ENCODE measurements at regions not wholly inside any gene's neighbourhood (a gene's known extent, or its start where the extent isn't known, plus 50 kb on each side); places are given as distances from the start of the nearest gene placed in this dataset.

DNA sequence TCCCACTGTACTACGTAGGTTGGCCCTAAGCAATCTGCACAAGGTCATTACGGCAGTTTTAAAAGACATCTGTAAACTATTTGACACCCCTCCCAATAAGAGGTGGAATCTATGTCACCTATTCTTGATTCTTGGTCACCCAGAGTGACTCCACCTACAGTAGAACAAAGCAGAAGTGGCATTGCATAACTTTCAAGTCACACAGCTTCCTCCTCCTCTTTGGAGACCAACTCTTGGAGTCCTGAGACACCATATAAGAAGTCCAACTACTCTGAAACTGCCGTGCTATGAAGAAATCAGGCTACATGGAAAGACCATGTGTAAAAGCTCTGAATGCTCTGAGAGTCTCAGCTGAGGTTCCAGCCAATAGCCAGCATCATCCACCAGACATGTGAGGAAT is 253.5 kb upstream of the CDH20 start:
- no peak for DNase-seq (ENCODE audit: low read depth in 2 of 2)

DNA sequence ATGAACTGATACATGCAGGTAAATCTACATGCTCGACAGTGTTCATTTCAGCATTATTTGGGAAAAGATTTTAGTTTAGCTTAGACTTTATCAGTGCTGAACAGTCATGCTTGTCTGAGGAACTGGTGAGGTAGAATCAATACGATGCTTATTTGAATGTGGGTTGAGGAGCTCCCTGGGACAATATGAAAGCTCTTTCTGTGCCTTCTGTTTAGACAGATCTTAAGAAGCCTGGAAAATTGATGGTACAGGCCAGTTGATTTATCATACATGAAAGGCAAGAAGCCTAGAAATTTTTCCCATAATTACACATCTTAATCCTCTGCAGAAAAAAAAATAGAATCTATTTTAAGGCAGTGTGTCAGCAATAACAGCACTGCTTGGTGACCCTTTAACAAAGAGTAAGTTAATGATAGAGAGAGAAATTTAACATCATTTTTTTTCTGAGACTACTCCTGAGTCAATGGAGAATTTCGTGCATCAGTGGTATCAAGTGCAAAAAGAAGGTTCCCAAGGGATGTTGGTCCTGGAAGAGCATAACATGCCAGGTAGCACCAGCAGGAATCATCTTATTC is 252.2 kb upstream of the CDH20 start:
- no peak for DNase-seq (ENCODE audit: low read depth in 2 of 2)

DNA sequence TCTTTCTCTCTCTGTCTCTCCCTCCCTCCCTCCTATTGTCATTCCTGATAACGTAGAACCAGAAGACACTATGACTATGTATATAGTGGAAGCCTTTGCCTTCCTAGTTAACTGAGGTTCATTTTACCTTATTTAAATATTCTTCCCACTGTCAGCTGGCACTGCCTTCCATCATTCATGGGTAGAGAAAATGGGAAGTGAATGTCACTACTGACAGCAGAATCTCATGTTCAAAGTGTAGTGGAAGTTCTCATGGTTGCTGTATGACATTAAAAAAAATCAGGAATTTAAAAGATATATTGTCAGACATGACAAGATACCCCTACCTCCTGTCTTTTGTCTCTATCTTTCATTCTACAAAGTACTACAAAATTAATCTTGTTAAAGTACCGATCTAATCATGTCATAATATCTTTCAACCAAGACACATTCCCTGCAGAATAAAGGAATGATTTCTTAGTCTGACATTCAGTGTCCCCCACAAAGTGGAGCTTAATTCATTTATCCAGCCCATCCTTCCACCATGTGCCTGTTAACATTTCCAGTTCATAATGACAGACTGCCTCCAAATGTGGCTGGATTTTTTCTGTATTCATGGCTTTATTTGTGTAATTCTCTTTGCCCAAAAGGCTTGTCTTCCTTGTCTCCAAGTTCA is 250.1 kb upstream of the CDH20 start:
- DNase-seq (ENCODE audit: low read depth in 2 of 2), result no peak

DNA sequence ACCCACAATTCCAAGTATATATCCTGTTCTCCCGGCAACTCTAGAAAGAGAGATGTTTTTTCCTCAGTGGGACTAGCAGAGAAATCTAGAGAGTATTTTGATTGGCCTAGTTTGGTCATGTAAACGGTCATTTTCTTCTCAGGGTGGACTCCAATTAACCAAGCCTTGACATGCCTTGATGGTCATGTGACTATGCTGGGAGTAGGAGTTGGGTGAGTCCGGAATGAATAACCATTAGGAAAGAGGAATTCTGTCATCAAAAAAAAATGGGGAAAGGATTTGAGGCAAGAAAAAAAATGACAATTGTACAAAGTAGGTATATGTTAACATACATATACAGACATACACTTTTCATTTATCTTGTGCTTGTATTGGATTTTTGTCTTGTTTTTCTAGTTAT is 248.2 kb upstream of the CDH20 start:
- DNase-seq (ENCODE audit: low read depth in 2 of 2), result no peak

DNA sequence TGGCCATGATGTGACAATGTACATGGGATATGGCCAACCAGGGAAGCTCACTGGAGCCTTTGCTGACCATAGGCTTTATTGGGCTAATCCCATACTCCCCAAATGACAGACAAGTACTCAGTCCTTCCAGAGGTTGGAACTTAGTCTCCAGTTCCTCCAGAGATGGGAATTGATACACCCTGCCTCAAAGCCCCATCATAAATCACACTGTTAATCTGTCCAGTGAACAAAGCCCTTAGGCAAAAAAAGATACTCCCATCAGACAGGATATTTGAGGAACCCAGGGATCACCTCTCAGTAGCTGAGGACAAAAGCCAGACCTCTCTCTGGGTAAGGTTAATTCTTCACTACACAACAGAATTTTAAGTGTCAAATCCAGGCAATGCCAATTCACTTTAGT is 247.5 kb upstream of the CDH20 start:
- DNase-seq (ENCODE audit: low read depth in 2 of 2), result no peak

DNA sequence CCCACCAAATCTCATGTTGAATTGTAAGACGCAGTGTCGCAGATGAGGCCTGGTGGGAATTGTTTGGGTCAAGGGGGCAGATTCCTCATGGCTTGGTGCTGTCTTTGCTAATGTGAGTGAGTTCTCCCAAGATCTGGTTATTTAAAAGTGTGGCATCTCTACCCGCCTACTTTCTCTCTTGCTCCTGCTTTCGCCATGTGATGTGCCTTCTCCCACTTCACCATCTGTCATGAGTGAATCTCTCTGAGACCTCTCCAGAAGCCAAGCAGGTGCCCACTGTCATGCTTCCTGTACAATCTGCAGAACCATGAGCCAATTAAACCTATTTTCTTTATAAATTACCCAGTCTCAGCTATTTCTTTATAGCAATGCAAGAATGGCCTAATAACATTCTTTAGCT is 246.6 kb upstream of the CDH20 start:
- no peak for DNase-seq (ENCODE audit: low read depth in 2 of 2)

DNA sequence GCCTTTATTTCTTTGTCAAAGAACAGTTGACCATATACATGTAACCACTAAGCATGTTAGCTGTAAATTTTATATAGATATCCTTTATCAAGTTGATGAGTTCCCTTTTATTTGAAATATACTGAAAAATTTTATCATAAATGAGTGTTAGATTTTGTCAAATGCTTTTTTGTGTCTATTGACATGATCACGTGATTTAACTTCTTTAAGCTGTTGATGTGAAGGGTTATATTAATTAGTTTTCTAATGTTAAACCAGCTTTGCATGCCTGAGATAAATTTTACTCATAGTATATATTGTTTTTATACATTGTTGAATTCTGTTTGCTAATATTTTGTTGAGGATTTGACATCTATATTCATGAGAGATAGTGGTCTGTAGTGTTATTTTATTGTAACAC is 241.9 kb upstream of the CDH20 start:
- DNase-seq (ENCODE audit: low read depth in 2 of 2), result no peak

DNA sequence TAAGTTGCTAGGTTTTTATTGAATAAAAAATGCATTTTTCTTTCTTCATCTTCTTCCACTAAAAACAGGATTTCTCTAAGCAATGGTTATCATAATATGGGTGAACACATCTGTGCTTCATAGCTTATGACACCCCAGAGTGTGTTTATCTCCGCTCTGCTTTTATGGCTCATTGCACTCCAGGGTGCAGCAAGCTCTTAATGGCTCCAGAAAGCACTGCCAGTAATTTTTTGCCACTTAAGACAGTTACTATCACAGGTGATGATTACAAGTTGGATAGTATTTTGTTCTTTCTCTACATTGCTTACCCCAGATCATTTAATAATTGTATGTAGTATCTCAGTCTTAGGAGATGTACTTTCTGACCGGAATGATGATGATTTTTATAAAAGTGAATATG is 239.3 kb upstream of the CDH20 start:
- no peak for DNase-seq (ENCODE audit: low read depth in 2 of 2)

DNA sequence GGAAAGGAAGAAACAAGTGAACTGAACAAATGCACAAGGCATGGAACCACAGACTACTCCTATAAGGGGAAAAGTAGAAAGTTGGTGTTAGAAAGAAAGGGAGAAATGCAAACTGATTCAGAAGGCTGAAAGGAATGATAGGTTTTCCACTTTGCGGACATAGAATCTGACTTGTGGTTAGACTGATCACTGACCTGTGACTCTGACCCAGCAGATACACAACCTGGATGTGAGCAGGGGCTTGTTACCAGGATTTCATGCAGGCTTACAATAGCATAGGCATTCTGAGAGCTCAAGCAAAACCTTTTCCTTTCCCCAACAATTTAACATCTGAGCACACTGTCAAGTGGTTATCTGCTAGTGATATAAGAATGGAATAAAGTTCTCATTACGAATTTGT is 237.0 kb upstream of the CDH20 start:
- DNase-seq (ENCODE audit: low read depth in 2 of 2), result no peak

DNA sequence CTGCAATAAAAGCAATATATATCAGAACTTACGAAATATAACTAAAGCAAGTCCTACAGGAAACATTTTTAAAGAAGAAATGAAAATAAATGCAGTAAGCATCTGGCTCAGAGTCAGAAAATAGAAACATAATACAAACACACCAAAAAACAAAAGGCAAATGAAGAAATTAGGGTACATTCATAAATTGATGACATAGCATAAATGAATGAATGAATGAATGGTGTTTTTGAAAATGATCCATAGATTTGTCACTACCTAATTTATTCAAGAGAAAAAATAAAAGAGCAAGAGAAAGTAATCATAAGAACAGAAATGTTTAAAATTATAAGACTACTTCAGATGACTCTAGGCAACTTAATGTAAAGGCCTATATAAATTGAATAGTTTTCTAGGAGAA is 226.1 kb upstream of the CDH20 start:
- DNase-seq (ENCODE audit: low read depth in 2 of 2), result no peak

DNA sequence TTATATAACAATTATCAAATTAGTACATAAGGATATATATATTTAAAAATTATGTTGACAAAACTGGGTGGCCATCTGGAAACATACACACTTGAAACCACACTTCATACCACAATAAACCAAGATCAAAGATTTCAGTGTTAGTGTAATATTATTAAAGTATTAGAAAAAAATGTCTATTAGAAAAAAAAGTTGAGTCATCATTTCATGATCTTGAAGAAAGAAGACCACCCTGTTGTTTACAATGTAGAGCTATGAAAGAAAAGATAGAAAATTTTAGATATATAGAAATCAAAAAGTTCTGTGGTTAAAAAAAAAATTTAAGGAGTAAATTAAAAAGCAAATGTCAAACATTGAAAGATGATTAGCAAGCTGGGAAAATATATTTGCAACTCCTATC is 224.5 kb upstream of the CDH20 start:
- DNase-seq (ENCODE audit: low read depth in 2 of 2), result no peak

DNA sequence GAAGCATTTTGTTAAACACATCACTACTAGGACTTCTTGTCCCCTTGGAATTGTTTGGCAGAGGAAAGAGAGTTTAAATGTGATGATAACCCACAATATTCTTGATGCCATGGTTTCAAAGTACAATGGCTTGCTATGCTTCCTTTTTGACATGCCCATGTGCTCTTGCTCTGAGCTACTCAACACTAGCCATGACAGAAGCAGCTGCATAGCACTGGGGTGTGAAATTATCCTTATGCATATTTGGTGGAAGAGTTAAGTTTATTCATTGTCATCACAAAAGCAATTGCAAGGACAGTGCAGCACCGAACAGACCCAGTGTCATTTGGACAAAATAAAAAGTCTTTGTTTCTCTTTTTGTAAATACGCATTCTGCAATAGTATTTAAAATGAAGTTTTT is 209.9 kb upstream of the CDH20 start:
- no peak for DNase-seq (ENCODE audit: low read depth in 2 of 2)

DNA sequence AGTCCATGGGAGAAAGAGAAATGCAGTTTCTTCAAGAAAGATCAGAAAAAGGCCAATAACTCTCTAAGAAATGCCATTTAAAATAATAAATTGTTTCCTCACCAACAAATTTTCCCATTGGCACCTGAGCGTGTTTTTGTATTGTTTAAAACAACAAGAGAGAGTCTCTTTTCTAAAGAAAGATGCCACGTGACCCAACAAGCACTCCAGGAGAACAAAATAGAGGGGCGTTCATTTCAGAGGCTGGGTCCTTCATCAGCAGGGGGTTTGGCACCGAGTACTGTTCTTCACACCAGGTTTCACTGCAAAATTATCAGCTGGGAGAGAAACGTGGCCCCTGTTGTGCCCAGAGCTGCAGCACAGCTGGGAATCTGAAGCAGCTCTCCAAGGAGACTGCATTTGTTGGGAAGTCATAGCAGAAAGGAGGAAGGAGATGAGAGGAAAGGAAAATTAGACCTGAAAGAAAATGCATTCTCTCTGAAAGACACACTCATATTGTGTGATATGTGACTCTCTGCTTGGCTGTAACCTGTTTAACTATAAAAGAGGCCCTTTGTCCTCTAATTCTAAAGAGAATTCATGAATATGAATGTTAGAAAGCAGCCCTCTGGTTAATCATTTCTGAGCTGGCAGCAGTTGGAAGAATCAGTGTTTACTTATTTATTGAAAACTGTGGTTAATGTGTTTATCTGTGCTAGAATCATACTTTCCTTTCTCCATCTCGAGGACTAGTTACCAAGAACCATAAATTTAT is 205.3 kb upstream of the CDH20 start:
- no peak for DNase-seq (ENCODE audit: low read depth in 2 of 2)

DNA sequence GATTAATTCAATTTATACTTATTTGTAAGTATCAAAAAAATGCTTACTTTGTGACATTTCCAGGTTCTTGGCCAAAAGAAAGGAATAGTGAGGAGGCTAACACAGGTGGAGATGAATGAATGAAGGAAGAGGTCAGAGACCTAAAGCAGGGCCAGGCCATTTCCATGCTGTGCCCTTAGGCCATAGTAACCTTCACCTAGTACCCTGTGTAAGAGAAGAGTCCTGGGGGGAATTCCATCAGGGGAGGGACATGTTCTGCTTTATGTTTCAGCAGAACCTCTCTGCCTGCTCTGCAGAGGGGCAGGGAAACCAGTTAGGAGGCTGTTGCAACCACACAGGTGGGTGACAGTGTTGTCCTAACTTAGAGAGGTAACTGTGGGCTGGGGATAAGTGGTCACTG is 204.2 kb upstream of the CDH20 start:
- no peak for DNase-seq (ENCODE audit: low read depth in 2 of 2)

DNA sequence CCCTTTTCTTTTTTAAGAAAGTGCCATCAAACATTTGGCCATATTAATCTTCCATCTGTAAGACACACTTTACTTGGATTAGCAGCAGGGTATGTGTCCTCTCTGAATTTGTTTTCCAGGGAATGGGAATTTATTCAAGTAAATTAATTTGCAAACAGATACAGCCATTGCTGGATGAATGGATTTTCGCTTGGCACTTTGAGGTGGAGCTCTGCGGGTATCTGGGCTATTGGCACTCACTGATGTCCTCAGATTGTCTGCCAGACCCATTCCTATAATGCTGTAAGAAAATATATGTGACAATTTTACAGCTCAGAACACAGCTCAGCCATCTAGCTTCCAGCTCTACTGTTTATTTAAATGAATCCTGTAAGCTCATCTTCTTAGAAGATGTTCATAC is 201.2 kb upstream of the CDH20 start:
- DNase-seq (ENCODE audit: low read depth in 2 of 2), result no peak

DNA sequence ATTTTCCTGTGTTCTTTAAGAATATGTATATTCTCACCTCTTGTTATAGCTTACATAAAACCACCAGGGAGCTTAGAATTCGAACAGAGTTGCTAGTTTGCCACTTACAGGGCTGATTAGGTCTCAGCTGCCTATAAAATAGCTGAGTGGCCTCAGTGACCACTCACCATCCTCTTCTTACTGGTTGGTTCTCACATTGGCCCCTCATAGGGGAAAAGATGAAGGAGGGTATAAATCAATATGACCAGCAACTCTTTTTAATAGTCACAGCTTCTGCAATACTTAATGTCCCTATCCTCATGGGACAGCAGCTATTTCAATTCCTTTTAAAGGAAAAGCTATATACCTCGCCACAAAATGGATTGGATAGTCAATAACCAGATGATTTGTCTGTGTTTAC is 199.4 kb upstream of the CDH20 start:
- no peak for DNase-seq (ENCODE audit: low read depth in 2 of 2)

DNA sequence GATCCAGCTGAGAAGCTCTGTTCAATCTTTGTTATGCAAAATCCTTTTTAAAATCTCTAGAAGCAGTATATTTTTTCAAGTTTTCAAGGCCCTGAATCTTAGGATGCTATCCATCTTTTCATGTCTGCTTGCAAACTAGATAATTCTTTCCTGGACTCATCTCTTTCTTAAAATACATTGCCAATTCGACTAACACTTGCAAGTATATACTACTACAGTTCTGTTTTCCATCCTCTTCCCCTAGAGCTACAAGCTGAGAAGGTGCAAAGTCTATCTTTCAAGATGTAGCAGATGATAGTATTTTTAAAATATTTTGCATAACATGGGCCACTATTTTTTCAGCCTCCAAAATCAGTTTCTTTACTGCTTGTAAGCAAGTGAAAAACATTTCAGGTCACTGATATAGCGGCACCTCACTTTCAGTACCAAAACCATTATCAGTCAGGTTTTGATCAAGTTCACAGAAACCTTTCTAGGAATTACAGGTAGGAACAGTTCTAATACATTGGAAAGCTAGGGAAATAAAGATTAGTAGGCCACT is 196.4 kb upstream of the CDH20 start:
- no peak for DNase-seq (ENCODE audit: low read depth in 2 of 2)

DNA sequence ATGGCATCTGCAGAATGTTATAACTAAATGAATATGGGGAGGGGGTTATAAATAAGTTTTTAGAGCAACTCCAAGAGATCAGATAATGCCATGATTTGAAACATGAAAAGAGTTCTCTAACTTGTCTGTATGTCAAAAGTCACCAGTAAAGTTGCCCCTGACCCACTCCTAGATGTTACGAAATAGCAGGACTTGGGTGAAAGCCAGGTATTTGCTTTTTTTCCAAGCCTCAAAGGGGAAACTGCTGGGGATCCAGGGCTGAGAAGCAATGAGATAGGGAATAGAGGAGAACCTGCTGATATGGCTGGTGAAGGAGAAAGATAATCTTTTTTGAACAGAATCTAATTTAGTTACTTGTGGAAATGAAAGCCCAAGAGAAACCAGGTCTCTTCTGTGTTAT is 191.5 kb upstream of the CDH20 start:
- no peak for DNase-seq (ENCODE audit: low read depth in 2 of 2)

DNA sequence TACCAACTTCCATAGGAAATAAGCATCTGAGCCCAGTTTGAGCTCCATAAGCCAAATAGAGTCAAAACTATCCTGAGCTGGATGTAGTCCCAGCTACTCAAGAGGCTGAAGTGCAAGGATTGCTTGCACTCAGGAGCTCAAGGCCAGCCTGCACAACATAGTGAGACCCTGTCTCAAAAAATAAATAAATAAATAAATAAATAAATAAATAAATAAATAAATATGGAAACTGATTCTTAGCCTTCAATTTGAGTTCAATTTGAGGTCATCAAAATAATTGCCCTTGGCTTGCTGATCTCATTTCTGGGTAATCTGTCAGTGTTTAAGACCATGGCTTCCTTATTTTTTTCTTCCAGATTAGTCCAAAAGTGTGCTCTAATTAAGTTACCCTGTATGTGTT is 184.9 kb upstream of the CDH20 start:
- no peak for DNase-seq (ENCODE audit: low read depth in 2 of 2)

DNA sequence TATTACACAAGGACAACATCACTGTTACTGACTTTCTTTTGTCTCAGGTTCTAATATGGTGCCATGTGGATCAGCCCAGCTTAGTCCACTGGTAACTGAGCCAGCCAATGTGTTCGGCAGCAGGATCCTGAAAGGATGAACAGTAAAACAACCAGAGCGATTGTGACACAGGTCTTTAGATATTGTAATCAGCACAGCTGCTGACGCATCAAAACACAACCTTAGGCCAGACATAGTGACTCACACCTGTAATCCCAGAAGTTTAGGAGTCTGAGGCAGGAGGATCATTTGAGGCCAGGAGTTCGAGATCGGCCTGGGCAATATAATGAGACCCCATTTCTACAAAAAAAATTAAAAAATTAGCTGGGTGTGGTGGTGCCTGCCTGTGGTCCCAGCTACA is 183.4 kb upstream of the CDH20 start:
- no peak for DNase-seq (ENCODE audit: low read depth in 2 of 2)

DNA sequence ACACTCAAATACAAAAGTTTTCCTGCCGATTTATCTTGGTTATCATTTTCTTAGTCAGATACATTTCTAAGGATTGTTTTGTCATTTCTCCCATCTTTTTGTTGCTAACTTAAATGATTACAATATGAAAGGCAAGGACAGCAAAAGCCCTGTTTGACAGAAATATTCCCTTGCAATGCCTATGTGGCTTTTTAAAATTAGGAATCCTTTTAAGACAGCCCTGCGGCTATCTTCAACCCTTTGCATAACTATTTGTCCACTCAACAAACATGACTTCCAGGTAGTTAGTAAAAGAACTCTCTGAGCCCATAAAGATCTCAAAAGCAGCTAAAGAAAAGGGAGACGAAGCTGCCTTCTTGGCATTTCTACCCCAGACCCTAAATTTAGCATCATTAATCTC is 179.7 kb upstream of the CDH20 start:
- DNase-seq (ENCODE audit: low read depth in 2 of 2), result no peak

DNA sequence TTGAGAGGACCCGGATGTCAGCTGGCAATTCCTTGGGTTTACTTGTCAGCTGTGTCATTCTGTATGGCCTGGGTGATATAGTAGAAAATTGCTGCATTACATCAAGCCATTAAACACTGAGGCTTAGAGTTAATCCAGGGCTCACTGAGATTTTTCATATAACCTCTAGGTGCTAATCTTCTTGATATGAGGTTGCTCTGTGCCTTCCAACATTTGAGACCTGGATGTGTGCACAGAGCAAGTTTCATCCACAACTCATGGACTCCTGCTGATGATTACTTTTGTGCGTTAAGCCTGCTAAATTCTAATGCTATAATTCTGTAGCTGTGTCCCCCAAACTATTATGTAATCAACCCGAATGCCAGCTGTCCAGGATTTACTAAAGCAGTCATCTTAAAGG is 178.4 kb upstream of the CDH20 start:
- DNase-seq (ENCODE audit: low read depth in 2 of 2), result no peak

DNA sequence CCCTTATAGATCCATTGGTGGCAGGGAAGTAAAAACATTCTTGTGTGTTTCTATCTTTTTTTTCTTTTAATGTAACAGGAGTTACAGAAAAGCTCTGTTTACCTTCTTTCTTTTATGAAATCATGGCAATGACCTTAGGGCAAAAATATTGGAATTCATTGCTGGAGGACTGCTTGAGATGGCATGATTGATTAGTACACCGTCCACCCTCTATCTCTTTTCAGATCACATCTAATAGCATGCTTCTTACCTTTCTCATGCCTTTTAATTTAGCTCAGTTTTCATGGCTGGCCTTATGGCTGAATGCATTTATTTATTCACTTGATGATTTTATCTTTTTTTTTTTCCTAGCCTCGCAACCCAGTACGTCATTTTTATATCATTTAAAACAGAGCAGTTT is 177.6 kb upstream of the CDH20 start:
- DNase-seq (ENCODE audit: low read depth in 2 of 2), result no peak

Measured in dermis microvascular lymphatic vessel endothelial cell (primary cell).